Embryonic facial prominence (tissue), 1 donor: ENCODE measurements at regions not wholly inside any gene's neighbourhood (a gene's known extent, or its start where the extent isn't known, plus 50 kb on each side); places are given as distances from the start of the nearest gene placed in this dataset.

Experiments
- DNase-seq: peaks from one replicate; pipeline ENCODE4 v3.0.0-alpha.2; 2016; ENCODE audit errors: extremely low spot score

GRCh38 chr10:130485236-130485957 lies 349.2 kb downstream of the GLRX3 start:
- DNase-seq, result no peak

- no peak for DNase-seq
Observed at GRCh38 chr10:130485958-130486895, 350.0 kb downstream of the GLRX3 start.

GRCh38 chr10:130486906-130487305 lies 350.7 kb downstream of the GLRX3 start:
- no peak for DNase-seq

- DNase-seq, result no peak
Observed at GRCh38 chr10:130487566-130487965, 351.4 kb downstream of the GLRX3 start.

GRCh38 chr10:130489891-130490290 lies 353.7 kb downstream of the GLRX3 start:
- DNase-seq, result no peak

GRCh38 chr10:130491011-130491692 lies 355.0 kb downstream of the GLRX3 start:
- no peak for DNase-seq

GRCh38 chr10:130491693-130492050 lies 355.5 kb downstream of the GLRX3 start:
- no peak for DNase-seq

- no peak for DNase-seq
Observed at GRCh38 chr10:130492266-130492934, 356.2 kb downstream of the GLRX3 start.

- DNase-seq, result no peak
Observed at GRCh38 chr10:130493021-130493420, 356.8 kb downstream of the GLRX3 start.

GRCh38 chr10:130493446-130494145 lies 357.4 kb downstream of the GLRX3 start:
- DNase-seq, result no peak

- DNase-seq, result no peak
Observed at GRCh38 chr10:130495116-130495862, 359.1 kb downstream of the GLRX3 start.

- DNase-seq, result no peak
Observed at GRCh38 chr10:130495891-130496636, 359.9 kb downstream of the GLRX3 start.

GRCh38 chr10:130497056-130498010 lies 361.1 kb downstream of the GLRX3 start:
- DNase-seq, result no peak

- no peak for DNase-seq
Observed at GRCh38 chr10:130498042-130498441, 361.9 kb downstream of the GLRX3 start.

- DNase-seq, result no peak
Observed at GRCh38 chr10:130498934-130499333, 362.7 kb downstream of the GLRX3 start.

- no peak for DNase-seq
Observed at GRCh38 chr10:130499541-130499940, 363.4 kb downstream of the GLRX3 start.

- no peak for DNase-seq
Observed at GRCh38 chr10:130500261-130501000, 364.2 kb downstream of the GLRX3 start.

GRCh38 chr10:130507461-130507860 lies 371.3 kb downstream of the GLRX3 start:
- DNase-seq, result no peak
